ENCODE measurements at regions not wholly inside any gene's neighbourhood (a gene's known extent, or its start where the extent isn't known, plus 50 kb on each side); places are given as distances from the start of the nearest gene placed in this dataset.

DNA sequence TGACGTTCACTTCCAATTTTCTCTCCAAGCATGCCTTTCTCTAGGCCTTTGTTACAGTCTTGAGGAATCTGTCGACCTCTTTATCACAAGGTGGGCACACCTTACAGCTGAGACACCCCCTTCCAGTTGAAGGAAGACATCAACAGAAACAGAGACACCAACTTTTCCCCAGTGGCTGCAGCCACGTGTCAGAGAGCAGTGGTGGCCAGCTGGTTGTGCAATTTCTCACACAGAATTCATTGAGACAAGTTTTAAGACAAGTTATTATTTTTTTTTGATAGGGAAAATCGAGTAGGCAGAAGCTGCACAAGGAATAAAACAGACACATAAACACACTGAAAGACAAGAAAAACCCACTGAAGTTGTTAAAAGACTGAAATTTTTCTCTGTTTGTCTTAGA lies 436.7 kb upstream of the MDFIC2 start:
- TF ChIP-seq, protein P1, sequence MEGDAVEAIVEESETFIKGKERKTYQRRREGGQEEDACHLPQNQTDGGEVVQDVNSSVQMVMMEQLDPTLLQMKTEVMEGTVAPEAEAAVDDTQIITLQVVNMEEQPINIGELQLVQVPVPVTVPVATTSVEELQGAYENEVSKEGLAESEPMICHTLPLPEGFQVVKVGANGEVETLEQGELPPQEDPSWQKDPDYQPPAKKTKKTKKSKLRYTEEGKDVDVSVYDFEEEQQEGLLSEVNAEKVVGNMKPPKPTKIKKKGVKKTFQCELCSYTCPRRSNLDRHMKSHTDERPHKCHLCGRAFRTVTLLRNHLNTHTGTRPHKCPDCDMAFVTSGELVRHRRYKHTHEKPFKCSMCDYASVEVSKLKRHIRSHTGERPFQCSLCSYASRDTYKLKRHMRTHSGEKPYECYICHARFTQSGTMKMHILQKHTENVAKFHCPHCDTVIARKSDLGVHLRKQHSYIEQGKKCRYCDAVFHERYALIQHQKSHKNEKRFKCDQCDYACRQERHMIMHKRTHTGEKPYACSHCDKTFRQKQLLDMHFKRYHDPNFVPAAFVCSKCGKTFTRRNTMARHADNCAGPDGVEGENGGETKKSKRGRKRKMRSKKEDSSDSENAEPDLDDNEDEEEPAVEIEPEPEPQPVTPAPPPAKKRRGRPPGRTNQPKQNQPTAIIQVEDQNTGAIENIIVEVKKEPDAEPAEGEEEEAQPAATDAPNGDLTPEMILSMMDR (IDR thresholded peaks at IDR 0.05; ENCODE audit: unreplicated experiment), result no peak
- no peaks in the 10 kb centered on the region for H3K36me3 Mint-ChIP-seq (ENCODE audit: low read depth, unreplicated experiment)
- H3K4me1 Mint-ChIP-seq (ENCODE audit: unreplicated experiment), result peaks cover 6% of the 10 kb centered on the region
- no peak for DNase-seq (ENCODE audit: low spot score)
- no peaks in the 10 kb centered on the region for H3K27me3 Mint-ChIP-seq (ENCODE audit: unreplicated experiment)
- no peaks in the 10 kb centered on the region for H3K9me3 Mint-ChIP-seq (ENCODE audit: unreplicated experiment)
- no peak overlapping the region for H3K4me3 Mint-ChIP-seq (ENCODE audit: unreplicated experiment)
- H3K27ac Mint-ChIP-seq (ENCODE audit: unreplicated experiment), result no peak overlapping the region

- no peak overlapping the region for H3K4me3 Mint-ChIP-seq (ENCODE audit: unreplicated experiment)
- no peaks in the 10 kb centered on the region for H3K9me3 Mint-ChIP-seq (ENCODE audit: unreplicated experiment)
- H3K36me3 Mint-ChIP-seq (ENCODE audit: low read depth, unreplicated experiment), result no peaks in the 10 kb centered on the region
- no peaks in the 10 kb centered on the region for H3K27me3 Mint-ChIP-seq (ENCODE audit: unreplicated experiment)
- DNase-seq (ENCODE audit: low spot score), result no peak
- H3K27ac Mint-ChIP-seq (ENCODE audit: unreplicated experiment), result no peak overlapping the region
- H3K4me1 Mint-ChIP-seq (ENCODE audit: unreplicated experiment), result peaks cover 7% of the 10 kb centered on the region
- TF ChIP-seq, protein P1 (IDR thresholded peaks at IDR 0.05; ENCODE audit: unreplicated experiment), result no peak
These were observed 436.2 kb upstream of the MDFIC2 start for GRCh38 chr3:70748593-70748992.

DNA sequence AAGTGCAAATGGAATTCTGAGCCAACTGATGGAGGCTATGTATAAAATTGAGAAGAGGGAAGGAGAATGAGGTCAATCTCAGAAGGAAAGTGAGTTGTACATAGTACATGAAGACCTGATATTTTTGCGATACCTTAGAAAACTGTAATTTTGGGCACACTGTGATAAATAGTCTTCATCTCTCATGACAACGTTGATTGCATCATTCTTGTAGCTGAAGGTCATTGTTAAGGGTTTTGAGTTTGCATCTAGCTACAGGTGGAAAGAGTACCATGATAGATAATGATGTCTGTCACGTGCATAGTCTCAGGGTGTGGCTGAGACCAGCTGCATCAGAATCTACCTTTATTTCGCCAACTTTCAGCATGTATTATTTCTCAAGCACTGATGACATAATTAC lies 435.4 kb upstream of the MDFIC2 start:
- no peaks in the 10 kb centered on the region for H3K9me3 Mint-ChIP-seq (ENCODE audit: unreplicated experiment)
- no peak for DNase-seq (ENCODE audit: low spot score)
- H3K36me3 Mint-ChIP-seq (ENCODE audit: low read depth, unreplicated experiment), result no peaks in the 10 kb centered on the region
- TF ChIP-seq, protein P1 (IDR thresholded peaks at IDR 0.05; ENCODE audit: unreplicated experiment), result no peak
- no peak overlapping the region for H3K4me3 Mint-ChIP-seq (ENCODE audit: unreplicated experiment)
- H3K4me1 Mint-ChIP-seq (ENCODE audit: unreplicated experiment), result peaks cover 11% of the 10 kb centered on the region
- H3K27me3 Mint-ChIP-seq (ENCODE audit: unreplicated experiment), result no peaks in the 10 kb centered on the region
- no peak overlapping the region for H3K27ac Mint-ChIP-seq (ENCODE audit: unreplicated experiment)

- Mint-ChIP-seq H3K36me3 (ENCODE audit: low read depth, unreplicated experiment) (no peaks in the 10 kb centered on the region), H3K4me1 (ENCODE audit: unreplicated experiment) (peaks cover 23% of the 10 kb centered on the region), H3K4me3 (ENCODE audit: unreplicated experiment) (no peak overlapping the region), H3K9me3 (ENCODE audit: unreplicated experiment) (no peaks in the 10 kb centered on the region), H3K27me3 (ENCODE audit: unreplicated experiment) (no peaks in the 10 kb centered on the region), H3K27ac (ENCODE audit: unreplicated experiment) (peak overlapping the region; percentile 91)
- TF ChIP-seq, protein P1 (IDR thresholded peaks at IDR 0.05; ENCODE audit: unreplicated experiment), result no peak
- DNase-seq (ENCODE audit: low spot score), result no peak
These were observed 432.1 kb upstream of the MDFIC2 start for GRCh38 chr3:70744536-70744935.

DNA sequence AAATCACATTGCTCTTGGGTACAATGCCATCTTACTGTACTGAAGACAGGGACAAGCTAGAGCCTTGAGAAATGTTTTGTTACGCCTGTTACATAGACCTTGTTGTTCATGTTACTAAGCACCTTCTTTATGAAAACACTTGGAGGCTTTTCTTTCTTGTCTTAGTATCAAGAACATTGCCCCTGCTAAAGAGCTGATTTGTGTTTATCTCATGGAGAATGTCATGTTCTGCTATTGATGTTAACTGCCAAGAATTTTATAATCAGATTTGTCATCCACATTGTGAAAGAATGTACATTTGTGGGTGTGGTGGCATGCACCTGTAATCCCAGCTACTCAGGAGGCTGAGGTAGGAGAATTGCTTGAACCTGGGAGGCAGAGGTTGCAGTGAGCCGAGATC lies 431.3 kb upstream of the MDFIC2 start:
- Mint-ChIP-seq H3K27me3 (ENCODE audit: unreplicated experiment) (no peaks in the 10 kb centered on the region), H3K9me3 (ENCODE audit: unreplicated experiment) (no peaks in the 10 kb centered on the region), H3K4me1 (ENCODE audit: unreplicated experiment) (peaks cover 29% of the 10 kb centered on the region), H3K36me3 (ENCODE audit: low read depth, unreplicated experiment) (no peaks in the 10 kb centered on the region), H3K4me3 (ENCODE audit: unreplicated experiment) (no peak overlapping the region), H3K27ac (ENCODE audit: unreplicated experiment) (no peak overlapping the region)
- no peak for DNase-seq (ENCODE audit: low spot score)
- TF ChIP-seq, protein P1 (IDR thresholded peaks at IDR 0.05; ENCODE audit: unreplicated experiment), result no peak

Measured in endothelial cell (in vitro differentiated cells).